DOHH2 (cell line): ENCODE measurements at regions not wholly inside any gene's neighbourhood (a gene's known extent, or its start where the extent isn't known, plus 50 kb on each side); places are given as distances from the start of the nearest gene placed in this dataset.

Experiments
- CTCF ChIP-seq: fragments of 200-600 bp; sonication (generic); IDR thresholded peaks from one replicate; pipeline ENCODE4 v1.5.1; 2014; ENCODE audit warnings: antibody characterized with exemption, mild to moderate bottlenecking, low read depth, low read length; ENCODE audit not compliant: poor library complexity, severe bottlenecking
- EZH2phosphoT487 ChIP-seq: fragments of 200-600 bp; sonication (generic); IDR thresholded peaks from 2 replicates; pipeline ENCODE4 v1.6.1; 2017; ENCODE audit warnings: borderline replicate concordance, mild to moderate bottlenecking, antibody characterized with exemption, low read length, moderate library complexity, mixed read lengths

- TF ChIP-seq CTCF = no peak
- no peak for TF ChIP-seq EZH2phosphoT487
These were observed 84.0 kb upstream of the SETMAR start for GRCh38 chr3:4219227-4219568.
